Neural cell (in vitro differentiated cells): ENCODE measurements at regions not wholly inside any gene's neighbourhood (a gene's known extent, or its start where the extent isn't known, plus 50 kb on each side); places are given as distances from the start of the nearest gene placed in this dataset.

Experiments
- H2AFZ ChIP-seq: fragments of 200-600, 300-800 bp; sonication (generic), shearing (Covaris generic); 2 replicates; pipeline ENCODE4 v1.6.0; 2014; ENCODE audit warnings: low read depth, mild to moderate bottlenecking, antibody characterized with exemption, low read length, moderate library complexity
- H3F3A ChIP-seq: fragments of 200-600 bp; shearing (Covaris generic); 2 replicates; pipeline ENCODE4 v1.6.1; 2016; ENCODE audit warnings: mild to moderate bottlenecking, moderate library complexity, mixed read lengths, antibody characterized with exemption, low read length; ENCODE audit not compliant: insufficient read depth, poor library complexity, severe bottlenecking
- H3K27ac ChIP-seq: fragments of 200-600, 300-800 bp; sonication (generic), shearing (Covaris generic); 2 replicates; pipeline ENCODE4 v1.5.1; 2014; ENCODE audit warnings: mild to moderate bottlenecking, low read length, moderate library complexity
- H3K27me3 ChIP-seq: fragments of 300-800, 200-600 bp; sonication (generic), shearing (Covaris generic); 2 replicates; pipeline ENCODE4 v1.6.0; 2014; ENCODE audit warnings: mild to moderate bottlenecking, low read depth, low read length, moderate library complexity; ENCODE audit not compliant: insufficient read depth
- H3K36me3 ChIP-seq: fragments of 300-800, 200-600 bp; sonication (generic), shearing (Covaris generic); 2 replicates; pipeline ENCODE4 v1.5.1; 2014; ENCODE audit warnings: mild to moderate bottlenecking, antibody characterized with exemption, low read length, moderate library complexity; ENCODE audit not compliant: insufficient read depth
- H3K4me2 ChIP-seq: fragments of 300-800, 200-600 bp; sonication (generic), shearing (Covaris generic); 2 replicates; pipeline ENCODE4 v1.6.0; 2014; ENCODE audit warnings: mild to moderate bottlenecking, low read length
- H3K4me3 ChIP-seq: fragments of 300-800, 200-600 bp; sonication (generic), shearing (Covaris generic); 2 replicates; pipeline ENCODE4 v1.5.1; 2014; ENCODE audit warnings: mild to moderate bottlenecking, low read length, moderate library complexity
- H3K79me2 ChIP-seq: fragments of 200-600 bp; shearing (Covaris generic); replicated peaks from 2 replicates; pipeline ENCODE4 v1.6.0; 2014; ENCODE audit warnings: mild to moderate bottlenecking, low read length, moderate library complexity; ENCODE audit not compliant: insufficient read depth
- H3K9ac ChIP-seq: fragments of 300-800, 200-600 bp; sonication (generic), shearing (Covaris generic); 2 replicates; pipeline ENCODE4 v1.6.1; 2016; ENCODE audit warnings: mild to moderate bottlenecking, low read length, mixed read lengths
- H3K9me2 ChIP-seq: fragments of 200-600 bp; shearing (Covaris generic); 2 replicates; pipeline ENCODE4 v1.6.1; 2016; ENCODE audit warnings: mild to moderate bottlenecking, low read length, mixed read lengths; ENCODE audit not compliant: insufficient read depth
- H3K9me3 ChIP-seq: fragments of 200-600, 300-800 bp; sonication (generic), shearing (Covaris generic); 2 replicates; pipeline ENCODE4 v1.6.1; 2016; ENCODE audit warnings: mild to moderate bottlenecking, mixed run types, low read length, moderate library complexity, mixed read lengths
- H4K20me1 ChIP-seq: fragments of 200-600 bp; shearing (Covaris generic); 2 replicates; pipeline ENCODE4 v1.6.1; 2016; ENCODE audit warnings: mild to moderate bottlenecking, mixed run types; ENCODE audit not compliant: insufficient read depth
- CTCF ChIP-seq: fragments of 450-650 bp; IDR thresholded peaks from 2 replicates; pipeline ENCODE4 v1.5.1; 2014; ENCODE audit warnings: antibody characterized with exemption, mild to moderate bottlenecking, moderate library complexity; ENCODE audit not compliant: poor library complexity, severe bottlenecking
- EP300 ChIP-seq: fragments of 450-650 bp; conservative IDR thresholded peaks from 2 replicates; pipeline ENCODE4 v1.6.1; 2014; ENCODE audit warnings: antibody characterized with exemption, mild to moderate bottlenecking, moderate library complexity; ENCODE audit not compliant: poor library complexity, severe bottlenecking
- EZH2 ChIP-seq: fragments of 200-600, 300-800 bp; shearing (Covaris generic), sonication (generic); IDR thresholded peaks from 2 replicates; pipeline ENCODE4 v1.6.1; 2014; ENCODE audit warnings: antibody characterized with exemption, low read length, borderline replicate concordance, mild to moderate bottlenecking; ENCODE audit not compliant: insufficient read depth, poor library complexity, severe bottlenecking
- MXI1 ChIP-seq: fragments of 450-650 bp; conservative IDR thresholded peaks from 2 replicates; pipeline ENCODE4 v1.6.1; 2014; ENCODE audit warnings: antibody characterized with exemption, mild to moderate bottlenecking; ENCODE audit not compliant: poor library complexity, severe bottlenecking
- POLR2AphosphoS5 ChIP-seq: IDR thresholded peaks from 2 replicates; pipeline ENCODE4 v1.6.1; 2012
- RAD21 ChIP-seq: fragments of 450-650 bp; conservative IDR thresholded peaks from 2 replicates; pipeline ENCODE4 v1.6.1; 2014; ENCODE audit warnings: antibody characterized with exemption, mild to moderate bottlenecking, moderate library complexity
- REST ChIP-seq: IDR thresholded peaks from 2 replicates; pipeline ENCODE4 v1.6.1; 2012; ENCODE audit warnings: borderline replicate concordance
- SMC3 ChIP-seq: fragments of 450-650 bp; conservative IDR thresholded peaks from 2 replicates; pipeline ENCODE4 v1.6.1; 2014; ENCODE audit warnings: antibody characterized with exemption, mild to moderate bottlenecking, moderate library complexity; ENCODE audit not compliant: poor library complexity
- TAF1 ChIP-seq: IDR thresholded peaks from 2 replicates; pipeline ENCODE4 v1.6.1; 2012; ENCODE audit warnings: low read depth

DNA sequence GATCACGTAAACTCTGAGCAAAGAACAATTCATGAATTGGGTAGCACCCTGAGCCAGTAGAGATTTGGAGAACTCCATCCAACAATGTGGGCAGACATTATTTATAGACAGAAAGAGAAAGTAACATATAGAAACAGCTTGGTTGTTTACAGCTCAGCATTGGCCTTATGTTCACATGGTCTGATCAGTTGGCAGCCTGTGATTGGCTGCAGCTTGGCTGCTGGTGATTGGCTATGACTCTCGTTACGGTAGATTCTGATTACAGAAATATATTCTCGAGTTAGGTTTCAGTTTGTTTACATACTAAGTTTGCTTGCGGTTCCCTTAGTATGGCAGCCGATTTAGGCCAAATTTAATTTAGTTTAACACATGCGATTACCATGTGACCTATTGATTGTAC is 663.4 kb downstream of the RAPGEF2 start:
- H3K79me2 ChIP-seq, result no peaks in the 10 kb centered on the region
- H3K9ac ChIP-seq, result no peak overlapping the region
- H2AFZ ChIP-seq, result no peak overlapping the region
- no peaks in the 10 kb centered on the region for H3K9me2 ChIP-seq
- no peaks in the 10 kb centered on the region for H3K9me3 ChIP-seq
- H3K36me3 ChIP-seq, result no peaks in the 10 kb centered on the region
- no peaks in the 10 kb centered on the region for H3K27me3 ChIP-seq
- H3K4me2 ChIP-seq, result no peak overlapping the region
- TF ChIP-seq CTCF (no peak), SMC3 (no peak), EZH2 (no peak), RAD21 (no peak), POLR2AphosphoS5 (no peak), EP300 (no peak), TAF1 (no peak), REST (no peak), MXI1 (no peak)
- H3K27ac ChIP-seq, result no peak overlapping the region
- H3F3A ChIP-seq, result no peaks in the 10 kb centered on the region
- no peak overlapping the region for H3K4me3 ChIP-seq
- H4K20me1 ChIP-seq, result no peaks in the 10 kb centered on the region

- no peak overlapping the region for H3K4me2 ChIP-seq
- no peaks in the 10 kb centered on the region for H3K27me3 ChIP-seq
- TF ChIP-seq EZH2 (no peak), REST (no peak), POLR2AphosphoS5 (no peak), EP300 (no peak), CTCF (no peak), RAD21 (no peak), SMC3 (no peak), TAF1 (no peak), MXI1 (no peak)
- no peak overlapping the region for H3K9ac ChIP-seq
- H3K4me3 ChIP-seq, result no peak overlapping the region
- no peak overlapping the region for H3K27ac ChIP-seq
- no peaks in the 10 kb centered on the region for H3K9me3 ChIP-seq
- no peak overlapping the region for H2AFZ ChIP-seq
- H4K20me1 ChIP-seq, result no peaks in the 10 kb centered on the region
- no peaks in the 10 kb centered on the region for H3K36me3 ChIP-seq
- no peaks in the 10 kb centered on the region for H3K79me2 ChIP-seq
- H3F3A ChIP-seq, result no peaks in the 10 kb centered on the region
- H3K9me2 ChIP-seq, result no peaks in the 10 kb centered on the region
Observed at GRCh38 chr4:159767406-159767805, 664.5 kb downstream of the RAPGEF2 start.
